ENCODE measurements at regions not wholly inside any gene's neighbourhood (a gene's known extent, or its start where the extent isn't known, plus 50 kb on each side); places are given as distances from the start of the nearest gene placed in this dataset.

DNA sequence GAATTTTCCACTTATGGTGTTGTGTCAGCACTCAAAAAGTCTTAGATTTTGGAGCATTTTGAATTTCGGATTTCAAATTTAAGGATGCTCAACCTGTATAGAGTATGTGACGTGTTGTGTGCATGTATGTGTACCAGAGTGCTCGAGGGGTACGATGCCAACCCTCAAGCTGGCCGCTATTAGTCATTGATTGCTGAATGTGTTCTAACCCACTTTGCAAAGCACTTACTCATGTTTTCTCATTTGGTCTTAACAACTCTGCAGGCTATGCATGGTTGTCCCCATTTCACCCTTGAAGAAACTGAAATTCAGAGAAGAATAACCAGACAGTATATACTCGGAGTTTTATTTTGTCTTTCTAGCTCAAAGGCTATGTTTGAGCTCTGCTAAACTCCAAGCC lies 196.4 kb upstream of the TENM4 start:
- Histone ChIP-seq H3F3A (ENCODE audit: control insufficient read depth, insufficient read depth) (no peaks in the 10 kb centered on the region), H3K79me2 (ENCODE audit: control insufficient read depth, low read length) (no peaks in the 10 kb centered on the region), H3K9me2 (replicated peaks; ENCODE audit: control insufficient read depth, low read length) (no peaks in the 10 kb centered on the region), H3K4me2 (ENCODE audit: low read length) (no peak overlapping the region), H3K4me1 (ENCODE audit: control insufficient read depth, low read length) (no peaks in the 10 kb centered on the region), H3K36me3 (ENCODE audit: control insufficient read depth, low read length) (no peaks in the 10 kb centered on the region), H4K20me1 (ENCODE audit: control insufficient read depth, insufficient read depth, low read depth, low read length) (no peaks in the 10 kb centered on the region), H3K9me3 (ENCODE audit: control insufficient read depth, insufficient read depth, low read length) (no peaks in the 10 kb centered on the region), H3K27ac (ENCODE audit: low read depth, low read length) (no peak overlapping the region), H3K4me3 (ENCODE audit: low read length) (no peak overlapping the region), H3K27me3 (ENCODE audit: control insufficient read depth, low read length) (no peaks in the 10 kb centered on the region)
- TF ChIP-seq, protein P1, sequence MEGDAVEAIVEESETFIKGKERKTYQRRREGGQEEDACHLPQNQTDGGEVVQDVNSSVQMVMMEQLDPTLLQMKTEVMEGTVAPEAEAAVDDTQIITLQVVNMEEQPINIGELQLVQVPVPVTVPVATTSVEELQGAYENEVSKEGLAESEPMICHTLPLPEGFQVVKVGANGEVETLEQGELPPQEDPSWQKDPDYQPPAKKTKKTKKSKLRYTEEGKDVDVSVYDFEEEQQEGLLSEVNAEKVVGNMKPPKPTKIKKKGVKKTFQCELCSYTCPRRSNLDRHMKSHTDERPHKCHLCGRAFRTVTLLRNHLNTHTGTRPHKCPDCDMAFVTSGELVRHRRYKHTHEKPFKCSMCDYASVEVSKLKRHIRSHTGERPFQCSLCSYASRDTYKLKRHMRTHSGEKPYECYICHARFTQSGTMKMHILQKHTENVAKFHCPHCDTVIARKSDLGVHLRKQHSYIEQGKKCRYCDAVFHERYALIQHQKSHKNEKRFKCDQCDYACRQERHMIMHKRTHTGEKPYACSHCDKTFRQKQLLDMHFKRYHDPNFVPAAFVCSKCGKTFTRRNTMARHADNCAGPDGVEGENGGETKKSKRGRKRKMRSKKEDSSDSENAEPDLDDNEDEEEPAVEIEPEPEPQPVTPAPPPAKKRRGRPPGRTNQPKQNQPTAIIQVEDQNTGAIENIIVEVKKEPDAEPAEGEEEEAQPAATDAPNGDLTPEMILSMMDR (IDR thresholded peaks at IDR 0.05; ENCODE audit: low read depth, low read length, poor library complexity, severe bottlenecking), result no peak
- no peak for TF ChIP-seq EZH2phosphoT487 (IDR thresholded peaks at IDR 0.05; ENCODE audit: borderline replicate concordance, low read length)

- no peak overlapping the region for H3K4me2 ChIP-seq (ENCODE audit: low read length)
- no peaks in the 10 kb centered on the region for H3K79me2 ChIP-seq (ENCODE audit: control insufficient read depth, low read length)
- no peak for TF ChIP-seq EZH2phosphoT487 (IDR thresholded peaks at IDR 0.05; ENCODE audit: borderline replicate concordance, low read length)
- TF ChIP-seq, protein P1 (IDR thresholded peaks at IDR 0.05; ENCODE audit: low read depth, low read length, poor library complexity, severe bottlenecking), result no peak
- H3K4me1 ChIP-seq (ENCODE audit: control insufficient read depth, low read length), result no peaks in the 10 kb centered on the region
- no peaks in the 10 kb centered on the region for H3K9me3 ChIP-seq (ENCODE audit: control insufficient read depth, insufficient read depth, low read length)
- no peak overlapping the region for H3K4me3 ChIP-seq (ENCODE audit: low read length)
- no peaks in the 10 kb centered on the region for H3K27me3 ChIP-seq (ENCODE audit: control insufficient read depth, low read length)
- H3K36me3 ChIP-seq (ENCODE audit: control insufficient read depth, low read length), result no peaks in the 10 kb centered on the region
- H3K9me2 ChIP-seq (replicated peaks; ENCODE audit: control insufficient read depth, low read length), result no peaks in the 10 kb centered on the region
- no peaks in the 10 kb centered on the region for H3F3A ChIP-seq (ENCODE audit: control insufficient read depth, insufficient read depth)
- no peaks in the 10 kb centered on the region for H4K20me1 ChIP-seq (ENCODE audit: control insufficient read depth, insufficient read depth, low read depth, low read length)
- no peak overlapping the region for H3K27ac ChIP-seq (ENCODE audit: low read depth, low read length)
These were observed 194.1 kb upstream of the TENM4 start for GRCh38 chr11:79634905-79635304.

DNA sequence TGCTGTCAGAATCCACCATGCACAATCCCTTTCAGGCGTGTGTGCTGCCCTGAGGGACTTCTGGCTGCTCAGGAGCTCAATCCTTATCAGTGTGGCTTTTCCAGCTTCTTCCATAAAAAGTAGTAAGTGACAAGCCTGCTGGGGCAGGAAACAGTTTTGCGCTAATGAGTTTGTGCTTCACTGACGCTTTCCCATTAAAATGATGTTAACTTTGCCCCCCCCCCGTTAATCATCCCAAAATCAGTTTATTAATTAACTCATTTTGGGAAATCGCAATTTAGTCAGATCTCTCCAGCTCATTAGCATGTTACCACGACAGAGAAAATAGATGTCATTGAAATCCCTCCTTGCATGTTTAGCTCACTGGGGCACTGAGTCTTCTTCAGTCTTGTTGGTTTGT lies 186.5 kb upstream of the TENM4 start:
- no peaks in the 10 kb centered on the region for H3K9me3 ChIP-seq (ENCODE audit: control insufficient read depth, insufficient read depth, low read length)
- no peaks in the 10 kb centered on the region for H4K20me1 ChIP-seq (ENCODE audit: control insufficient read depth, insufficient read depth, low read depth, low read length)
- H3K4me1 ChIP-seq (ENCODE audit: control insufficient read depth, low read length), result no peaks in the 10 kb centered on the region
- no peak overlapping the region for H3K4me2 ChIP-seq (ENCODE audit: low read length)
- H3K36me3 ChIP-seq (ENCODE audit: control insufficient read depth, low read length), result no peaks in the 10 kb centered on the region
- no peaks in the 10 kb centered on the region for H3K27me3 ChIP-seq (ENCODE audit: control insufficient read depth, low read length)
- H3K27ac ChIP-seq (ENCODE audit: low read depth, low read length), result no peak overlapping the region
- TF ChIP-seq, protein P1 (IDR thresholded peaks at IDR 0.05; ENCODE audit: low read depth, low read length, poor library complexity, severe bottlenecking), result no peak
- TF ChIP-seq EZH2phosphoT487 (IDR thresholded peaks at IDR 0.05; ENCODE audit: borderline replicate concordance, low read length), result no peak
- no peaks in the 10 kb centered on the region for H3K79me2 ChIP-seq (ENCODE audit: control insufficient read depth, low read length)
- no peaks in the 10 kb centered on the region for H3F3A ChIP-seq (ENCODE audit: control insufficient read depth, insufficient read depth)
- no peak overlapping the region for H3K4me3 ChIP-seq (ENCODE audit: low read length)
- H3K9me2 ChIP-seq (replicated peaks; ENCODE audit: control insufficient read depth, low read length), result no peaks in the 10 kb centered on the region
